GM21526 (cell line): ENCODE measurements at regions not wholly inside any gene's neighbourhood (a gene's known extent, or its start where the extent isn't known, plus 50 kb on each side); places are given as distances from the start of the nearest gene placed in this dataset.
"Not testable (repeated sequence)": the region's sequence is repeated elsewhere in the genome, so short reads cannot be mapped to it uniquely, and the experiment has no call there.

Source experiments
- ATAC-seq: cut with Tn5 transposase; IDR thresholded peaks from one replicate; pipeline ENCODE4 v1.9.1; 2021; ENCODE audit warnings: moderate library complexity; ENCODE audit not compliant: unreplicated experiment, low FRiP score

- no peak for ATAC-seq
Measured at GRCh38 chr5:75002271-75002670, 50.1 kb downstream of the GCNT4 start.

GRCh38 chr5:74995926-74996325 lies 56.4 kb downstream of the GCNT4 start:
- ATAC-seq = no peak

- no peak for ATAC-seq
Measured at GRCh38 chr5:74994826-74995225, 57.5 kb downstream of the GCNT4 start.

GRCh38 chr5:74993743-74994142 lies 58.6 kb downstream of the GCNT4 start:
- no peak for ATAC-seq

GRCh38 chr5:74992791-74993190 lies 59.6 kb downstream of the GCNT4 start:
- ATAC-seq = no peak

GRCh38 chr5:74991522-74991921 lies 60.8 kb downstream of the GCNT4 start:
- no peak for ATAC-seq

GRCh38 chr5:74990194-74990593 lies 62.2 kb downstream of the GCNT4 start:
- ATAC-seq = no peak

- no peak for ATAC-seq
Measured at GRCh38 chr5:74988273-74988983, 63.9 kb downstream of the GCNT4 start.

GRCh38 chr5:74978345-74978744 lies 74.0 kb downstream of the GCNT4 start:
- no peak for ATAC-seq

GRCh38 chr5:74977471-74977870 lies 74.9 kb downstream of the GCNT4 start:
- no peak for ATAC-seq

GRCh38 chr5:74976651-74977050 lies 75.7 kb downstream of the GCNT4 start:
- no peak for ATAC-seq

- ATAC-seq = no peak
Measured at GRCh38 chr5:74975582-74975981, 76.8 kb downstream of the GCNT4 start.

- ATAC-seq = no peak
Measured at GRCh38 chr5:74974451-74975091, 77.8 kb downstream of the GCNT4 start.

GRCh38 chr5:74973694-74974093 lies 78.7 kb downstream of the GCNT4 start:
- no peak for ATAC-seq

GRCh38 chr5:74971947-74972460 lies 80.4 kb downstream of the GCNT4 start:
- no peak for ATAC-seq

GRCh38 chr5:74970891-74971290 lies 81.5 kb downstream of the GCNT4 start:
- ATAC-seq = not testable (repeated sequence)

- ATAC-seq = no peak
Measured at GRCh38 chr5:74969726-74970125, 82.6 kb downstream of the GCNT4 start.

GRCh38 chr5:74966141-74967026 lies 86.0 kb downstream of the GCNT4 start:
- ATAC-seq = no peak

GRCh38 chr5:74963407-74963806 lies 89.0 kb downstream of the GCNT4 start:
- ATAC-seq = no peak

- no peak for ATAC-seq
Measured at GRCh38 chr5:74957906-74958305, 91.7 kb upstream of the FAM169A start.
